ENCODE measurements at regions not wholly inside any gene's neighbourhood (a gene's known extent, or its start where the extent isn't known, plus 50 kb on each side); places are given as distances from the start of the nearest gene placed in this dataset.

DNA sequence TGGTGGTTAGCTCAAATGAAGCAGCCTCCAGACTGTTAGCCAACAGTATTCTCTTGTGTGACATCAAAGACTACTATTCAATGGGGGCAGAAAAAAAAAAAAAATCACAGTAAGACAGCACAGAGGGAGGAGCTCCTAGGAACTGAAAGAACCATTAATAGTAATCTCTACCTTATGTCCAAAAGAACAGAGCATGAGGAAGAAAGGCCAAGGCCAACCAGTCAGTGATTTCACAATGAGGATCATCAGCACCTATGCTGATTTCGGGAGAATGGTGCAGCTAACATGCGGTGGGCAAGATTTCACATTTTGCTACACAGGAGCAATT, 66.3 kb upstream of the SOX5 start:
- Histone ChIP-seq H3K27ac (ENCODE audit: control insufficient read depth, insufficient read depth, low read length) (no peak overlapping the region), H3K9ac (ENCODE audit: control insufficient read depth, extremely low read depth, insufficient read depth, low read length) (no peak overlapping the region), H3K9me1 (ENCODE audit: control insufficient read depth, extremely low read depth, insufficient read depth, low read length) (no peaks in the 10 kb centered on the region), H3K27me3 (ENCODE audit: control insufficient read depth, extremely low read depth, insufficient read depth, low read length) (no peaks in the 10 kb centered on the region), H4K20me1 (ENCODE audit: control insufficient read depth, extremely low read depth, insufficient read depth, low read length) (no peaks in the 10 kb centered on the region), H3K79me2 (ENCODE audit: control insufficient read depth, insufficient read depth, low read length) (no peaks in the 10 kb centered on the region), H3K36me3 (ENCODE audit: control insufficient read depth in 2 of 2, extremely low read depth in 1 of 2, insufficient read depth in 2 of 2, low read length in 2 of 2) (no peaks in the 10 kb centered on the region), H3K9me3 (ENCODE audit: control insufficient read depth, low read depth, low read length) (no peaks in the 10 kb centered on the region), H3K4me2 (ENCODE audit: control insufficient read depth, extremely low read depth, insufficient read depth, low read depth, low read length) (no peak overlapping the region), H3K4me1 (ENCODE audit: control insufficient read depth, extremely low read depth, insufficient read depth, low read length) (no peaks in the 10 kb centered on the region), H2AFZ (ENCODE audit: control insufficient read depth, low read length) (no peak overlapping the region), H3K4me3 (ENCODE audit: control insufficient read depth in 2 of 3, extremely low read depth in 1 of 3, insufficient read depth in 2 of 3, low read depth in 1 of 3, low read length in 3 of 3) (no peak overlapping the region)
- DNase-seq (ENCODE audit: low read depth, low spot score) (no peak), FAIRE-seq (no peak)
- no peak for TF ChIP-seq EZH2 (IDR thresholded peaks at IDR 0.05; ENCODE audit: low read length)
- TF ChIP-seq, protein P1, sequence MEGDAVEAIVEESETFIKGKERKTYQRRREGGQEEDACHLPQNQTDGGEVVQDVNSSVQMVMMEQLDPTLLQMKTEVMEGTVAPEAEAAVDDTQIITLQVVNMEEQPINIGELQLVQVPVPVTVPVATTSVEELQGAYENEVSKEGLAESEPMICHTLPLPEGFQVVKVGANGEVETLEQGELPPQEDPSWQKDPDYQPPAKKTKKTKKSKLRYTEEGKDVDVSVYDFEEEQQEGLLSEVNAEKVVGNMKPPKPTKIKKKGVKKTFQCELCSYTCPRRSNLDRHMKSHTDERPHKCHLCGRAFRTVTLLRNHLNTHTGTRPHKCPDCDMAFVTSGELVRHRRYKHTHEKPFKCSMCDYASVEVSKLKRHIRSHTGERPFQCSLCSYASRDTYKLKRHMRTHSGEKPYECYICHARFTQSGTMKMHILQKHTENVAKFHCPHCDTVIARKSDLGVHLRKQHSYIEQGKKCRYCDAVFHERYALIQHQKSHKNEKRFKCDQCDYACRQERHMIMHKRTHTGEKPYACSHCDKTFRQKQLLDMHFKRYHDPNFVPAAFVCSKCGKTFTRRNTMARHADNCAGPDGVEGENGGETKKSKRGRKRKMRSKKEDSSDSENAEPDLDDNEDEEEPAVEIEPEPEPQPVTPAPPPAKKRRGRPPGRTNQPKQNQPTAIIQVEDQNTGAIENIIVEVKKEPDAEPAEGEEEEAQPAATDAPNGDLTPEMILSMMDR (optimal IDR thresholded peaks at IDR 0.05 in 1 of 3, IDR thresholded peaks at IDR 0.05 in 1 of 3, conservative IDR thresholded peaks at IDR 0.05 in 1 of 3; ENCODE audit: extremely low read depth in 1 of 3, insufficient read depth in 2 of 3, low read length in 3 of 3) = no peak
- dilution Hi-C loops (cut with MboI; ENCODE audit: extremely low pct_ligation_motif_present, low sequenced_read_pairs) = no loop called here

DNA sequence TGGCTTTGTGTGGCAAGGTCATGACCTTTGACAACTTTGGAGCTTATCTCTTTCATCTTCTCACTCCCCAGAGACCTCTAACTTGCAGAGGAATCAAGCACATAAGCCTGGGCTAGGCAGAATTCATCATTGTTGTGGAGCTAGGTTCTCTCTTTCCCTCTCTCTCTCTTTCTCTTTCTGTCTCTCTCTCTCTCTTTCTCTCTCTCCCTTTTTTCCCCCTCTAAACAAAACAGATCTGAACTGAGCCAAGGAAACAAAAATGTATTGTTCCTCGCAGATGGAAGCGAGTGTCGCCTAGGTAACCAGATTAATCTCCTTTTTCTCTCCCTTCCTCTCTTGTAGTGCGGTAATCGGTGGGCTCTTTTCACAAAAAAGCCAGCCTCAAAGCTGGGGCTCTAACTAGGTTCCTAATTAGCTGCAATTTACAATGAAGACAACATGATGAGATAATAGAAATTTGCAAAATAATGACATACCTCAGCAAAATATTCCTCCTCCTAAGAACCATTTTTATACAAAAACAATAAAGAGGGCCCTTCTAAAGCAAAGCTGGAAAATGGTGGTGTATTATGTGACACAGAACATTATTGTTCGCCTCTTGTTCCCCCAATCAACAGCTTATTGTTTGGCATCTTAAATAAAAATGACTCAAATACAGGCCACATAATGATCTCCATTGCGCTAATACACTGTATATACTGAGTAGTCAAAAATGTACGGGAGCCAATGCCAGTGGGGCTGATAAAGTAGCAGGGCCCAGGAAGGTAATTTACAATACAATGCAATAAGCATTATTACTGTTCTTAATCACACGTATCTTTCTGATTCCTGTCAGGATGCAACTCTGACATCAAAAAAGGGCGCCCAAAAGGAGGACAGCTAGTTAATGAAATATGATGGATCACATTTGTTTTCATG, 65.7 kb upstream of the SOX5 start:
- Histone ChIP-seq H3K27ac (ENCODE audit: control insufficient read depth, insufficient read depth, low read length) (no peak overlapping the region), H3K36me3 (ENCODE audit: control insufficient read depth in 2 of 2, extremely low read depth in 1 of 2, insufficient read depth in 2 of 2, low read length in 2 of 2) (no peaks in the 10 kb centered on the region), H3K79me2 (ENCODE audit: control insufficient read depth, insufficient read depth, low read length) (no peaks in the 10 kb centered on the region), H3K4me3 (ENCODE audit: control insufficient read depth in 2 of 3, extremely low read depth in 1 of 3, insufficient read depth in 2 of 3, low read depth in 1 of 3, low read length in 3 of 3) (no peak overlapping the region), H2AFZ (ENCODE audit: control insufficient read depth, low read length) (no peak overlapping the region), H3K27me3 (ENCODE audit: control insufficient read depth, extremely low read depth, insufficient read depth, low read length) (no peaks in the 10 kb centered on the region), H3K9ac (ENCODE audit: control insufficient read depth, extremely low read depth, insufficient read depth, low read length) (no peak overlapping the region), H3K4me2 (ENCODE audit: control insufficient read depth, extremely low read depth, insufficient read depth, low read depth, low read length) (no peak overlapping the region), H3K4me1 (ENCODE audit: control insufficient read depth, extremely low read depth, insufficient read depth, low read length) (no peaks in the 10 kb centered on the region), H4K20me1 (ENCODE audit: control insufficient read depth, extremely low read depth, insufficient read depth, low read length) (no peaks in the 10 kb centered on the region), H3K9me1 (ENCODE audit: control insufficient read depth, extremely low read depth, insufficient read depth, low read length) (no peaks in the 10 kb centered on the region), H3K9me3 (ENCODE audit: control insufficient read depth, low read depth, low read length) (no peaks in the 10 kb centered on the region)
- FAIRE-seq = no peak
- dilution Hi-C loops (cut with MboI; ENCODE audit: extremely low pct_ligation_motif_present, low sequenced_read_pairs) = no loop called here
- no peak for TF ChIP-seq EZH2 (IDR thresholded peaks at IDR 0.05; ENCODE audit: low read length)
- TF ChIP-seq, protein P1 (optimal IDR thresholded peaks at IDR 0.05 in 1 of 3, IDR thresholded peaks at IDR 0.05 in 1 of 3, conservative IDR thresholded peaks at IDR 0.05 in 1 of 3; ENCODE audit: extremely low read depth in 1 of 3, insufficient read depth in 2 of 3, low read length in 3 of 3) = no peak
- DNase-seq (ENCODE audit: low read depth, low spot score) = no peak

Measured in keratinocyte (primary cell).